Activated naive CD4-positive, alpha-beta T cell treated with anti-CD3 and anti-CD28 coated beads, Interleukin-2, amount 50 U/mL, for 24 hours (primary cell): ENCODE measurements at regions not wholly inside any gene's neighbourhood (a gene's known extent, or its start where the extent isn't known, plus 50 kb on each side); places are given as distances from the start of the nearest gene placed in this dataset.

Experiments used
- H3K27ac Mint-ChIP-seq: one replicate; pipeline ENCODE4 v1.8.0; 2021; ENCODE audit warnings: mild to moderate bottlenecking, mixed read lengths
- H3K27me3 Mint-ChIP-seq: one replicate; pipeline ENCODE4 v1.8.0; 2021; ENCODE audit warnings: mixed read lengths
- H3K36me3 Mint-ChIP-seq: one replicate; pipeline ENCODE4 v1.8.0; 2021; ENCODE audit warnings: mixed read lengths
- H3K4me1 Mint-ChIP-seq: one replicate; pipeline ENCODE4 v1.8.0; 2021; ENCODE audit warnings: mixed read lengths
- H3K4me3 Mint-ChIP-seq: one replicate; pipeline ENCODE4 v1.8.0; 2021; ENCODE audit warnings: mild to moderate bottlenecking, mixed read lengths
- H3K9me3 Mint-ChIP-seq: one replicate; pipeline ENCODE4 v1.8.0; 2021; ENCODE audit warnings: mixed read lengths

DNA sequence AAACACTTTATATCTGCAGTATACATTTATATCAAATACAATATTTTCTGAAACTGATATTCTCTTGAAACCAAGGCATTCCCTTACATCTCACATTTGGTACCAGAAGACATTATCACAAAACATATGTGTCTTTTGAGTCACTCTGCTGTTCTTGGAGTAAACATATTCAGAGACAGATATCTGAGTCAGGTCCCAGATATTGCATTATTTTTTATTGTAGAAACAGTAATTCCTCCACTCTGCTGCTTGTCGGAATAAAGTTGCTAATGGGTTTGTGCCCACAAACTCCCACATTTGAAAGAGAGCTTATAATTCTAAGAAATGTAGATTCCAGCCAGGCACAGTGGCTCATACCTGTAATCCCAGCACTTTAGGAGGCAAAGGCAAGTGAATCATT is 261.1 kb upstream of the DAPK1 start:
- no peak overlapping the region for H3K27ac Mint-ChIP-seq

DNA sequence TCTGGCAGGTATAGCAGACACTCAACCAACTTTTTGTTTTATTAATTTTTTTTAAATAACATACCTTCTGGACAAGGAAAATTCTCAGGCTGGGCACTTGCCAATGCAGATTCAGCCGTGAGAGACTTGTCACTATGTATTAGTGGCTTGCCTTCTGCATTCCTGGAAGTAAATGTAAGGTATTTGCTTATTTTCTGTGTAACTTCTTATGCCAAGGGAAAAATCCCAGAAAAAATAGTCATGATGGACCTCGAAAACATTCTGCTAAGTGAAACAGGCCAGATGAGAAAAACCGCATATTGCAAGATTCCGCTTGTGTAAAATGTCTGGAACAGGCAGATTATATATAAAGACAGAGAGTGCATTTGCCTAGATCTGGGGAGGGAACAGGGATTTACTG is 260.3 kb upstream of the DAPK1 start:
- Mint-ChIP-seq H3K27me3 (peaks cover 3% of the 10 kb centered on the region), H3K4me1 (no peaks in the 10 kb centered on the region), H3K9me3 (no peaks in the 10 kb centered on the region), H3K27ac (no peak overlapping the region), H3K4me3 (no peak overlapping the region), H3K36me3 (no peaks in the 10 kb centered on the region)

More for the DNA sequence above, 261.1 kb upstream of the DAPK1 start:
- Mint-ChIP-seq H3K4me1 (no peaks in the 10 kb centered on the region), H3K4me3 (no peak overlapping the region), H3K36me3 (no peaks in the 10 kb centered on the region), H3K27me3 (peaks cover 2% of the 10 kb centered on the region), H3K9me3 (no peaks in the 10 kb centered on the region)

GRCh38 chr9:87238545-87238944 is 259.1 kb upstream of the DAPK1 start:
- Mint-ChIP-seq H3K27me3 (peaks cover 5% of the 10 kb centered on the region), H3K4me1 (no peaks in the 10 kb centered on the region), H3K9me3 (no peaks in the 10 kb centered on the region), H3K4me3 (no peak overlapping the region), H3K27ac (no peak overlapping the region), H3K36me3 (no peaks in the 10 kb centered on the region)

GRCh38 chr9:87239312-87239711 is 258.4 kb upstream of the DAPK1 start:
- Mint-ChIP-seq H3K27me3 (peaks cover 6% of the 10 kb centered on the region), H3K36me3 (no peaks in the 10 kb centered on the region), H3K4me3 (no peak overlapping the region), H3K4me1 (no peaks in the 10 kb centered on the region), H3K27ac (no peak overlapping the region), H3K9me3 (no peaks in the 10 kb centered on the region)

- peaks cover 8% of the 10 kb centered on the region for H3K27me3 Mint-ChIP-seq
- no peak overlapping the region for H3K4me3 Mint-ChIP-seq
- H3K36me3 Mint-ChIP-seq = no peaks in the 10 kb centered on the region
- H3K4me1 Mint-ChIP-seq = no peaks in the 10 kb centered on the region
- no peak overlapping the region for H3K27ac Mint-ChIP-seq
- H3K9me3 Mint-ChIP-seq = no peaks in the 10 kb centered on the region
These were observed 254.1 kb upstream of the DAPK1 start for GRCh38 chr9:87243602-87244001.

GRCh38 chr9:87245271-87245670 is 252.4 kb upstream of the DAPK1 start:
- Mint-ChIP-seq H3K36me3 (no peaks in the 10 kb centered on the region), H3K9me3 (no peaks in the 10 kb centered on the region), H3K27ac (no peak overlapping the region), H3K4me3 (no peak overlapping the region), H3K4me1 (no peaks in the 10 kb centered on the region), H3K27me3 (peaks cover 8% of the 10 kb centered on the region)

- Mint-ChIP-seq H3K4me3 (no peak overlapping the region), H3K36me3 (no peaks in the 10 kb centered on the region), H3K27ac (no peak overlapping the region), H3K27me3 (peaks cover 5% of the 10 kb centered on the region), H3K4me1 (no peaks in the 10 kb centered on the region), H3K9me3 (no peaks in the 10 kb centered on the region)
These were observed 250.6 kb upstream of the DAPK1 start for GRCh38 chr9:87247097-87247496.

DNA sequence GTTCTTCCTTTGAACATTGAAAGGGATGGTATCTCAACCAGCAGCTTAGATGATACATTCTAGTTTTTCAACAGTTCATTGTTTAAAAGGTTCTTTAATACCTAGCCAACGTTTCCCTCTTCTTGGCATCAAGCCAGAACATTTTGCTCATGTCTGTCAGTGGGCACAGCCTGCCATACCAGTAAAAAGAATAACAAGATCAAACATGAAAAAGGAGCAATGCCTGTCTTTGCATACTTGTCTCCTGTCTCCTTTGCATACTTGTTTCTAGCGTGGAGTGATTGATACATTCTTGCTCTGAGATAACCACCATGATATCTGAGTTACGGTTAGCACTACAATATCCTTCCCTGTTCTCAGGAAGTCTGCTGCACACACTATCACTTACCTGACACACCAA is 248.6 kb upstream of the DAPK1 start:
- Mint-ChIP-seq H3K36me3 (no peaks in the 10 kb centered on the region), H3K27ac (no peak overlapping the region), H3K4me3 (no peak overlapping the region), H3K9me3 (no peaks in the 10 kb centered on the region), H3K4me1 (no peaks in the 10 kb centered on the region), H3K27me3 (peaks cover 3% of the 10 kb centered on the region)

DNA sequence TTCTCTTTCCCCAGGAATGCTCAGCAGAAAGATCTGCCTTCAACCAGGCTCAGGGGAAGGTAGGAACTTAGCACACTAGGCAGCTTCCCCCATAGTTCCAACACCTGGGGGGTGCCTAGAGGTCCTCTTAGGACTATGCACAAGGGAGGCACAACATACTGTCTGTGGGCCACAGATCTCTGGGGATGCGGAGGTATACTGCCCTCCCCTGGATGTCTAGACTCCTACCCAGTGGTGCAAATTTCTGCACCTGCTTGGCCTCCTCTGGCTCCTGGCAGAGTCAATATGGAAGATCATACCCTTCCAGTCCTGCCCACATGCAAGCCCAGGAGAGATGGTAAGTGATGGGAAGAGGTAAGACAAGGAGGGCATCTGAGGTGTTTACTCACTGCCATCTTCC is 247.5 kb upstream of the DAPK1 start:
- Mint-ChIP-seq H3K27ac (no peak overlapping the region), H3K27me3 (peaks cover 1% of the 10 kb centered on the region), H3K4me1 (no peaks in the 10 kb centered on the region), H3K9me3 (no peaks in the 10 kb centered on the region), H3K36me3 (no peaks in the 10 kb centered on the region), H3K4me3 (no peak overlapping the region)

DNA sequence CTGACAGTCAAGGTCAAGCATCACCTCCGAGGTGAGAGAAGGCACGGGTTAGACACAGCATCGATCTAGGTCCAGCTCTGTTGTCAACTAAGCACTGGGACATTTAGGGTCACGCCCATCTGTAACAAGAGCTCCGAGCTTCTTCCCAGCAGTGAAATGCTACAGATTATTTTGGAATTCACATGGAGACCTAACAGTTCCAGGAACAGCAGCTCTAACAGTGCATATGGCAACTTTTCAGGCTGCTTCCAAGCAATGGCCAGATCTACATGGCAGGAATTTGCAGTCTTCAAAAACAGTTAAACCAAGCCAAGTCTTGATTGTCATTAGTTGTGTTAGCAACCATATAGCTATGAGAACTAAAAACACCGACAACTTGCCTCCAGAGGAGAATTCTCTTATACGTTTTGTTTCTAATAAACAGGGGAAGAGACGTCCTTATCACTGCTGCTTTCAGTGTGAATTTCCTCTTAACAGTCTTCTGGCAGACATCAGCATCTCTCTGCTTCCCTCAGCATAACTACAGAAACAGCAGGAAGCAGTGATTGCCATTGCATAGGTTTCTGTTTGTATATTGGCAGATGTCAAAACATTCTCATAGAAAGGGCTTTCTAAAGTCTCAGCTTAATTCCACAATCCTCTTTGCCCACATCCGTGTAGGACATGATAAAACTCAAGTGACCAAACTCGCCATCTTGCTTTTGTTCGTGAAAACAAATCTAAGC is 242.1 kb upstream of the DAPK1 start:
- Mint-ChIP-seq H3K36me3 (no peaks in the 10 kb centered on the region), H3K4me1 (no peaks in the 10 kb centered on the region), H3K4me3 (no peak overlapping the region), H3K9me3 (no peaks in the 10 kb centered on the region), H3K27ac (no peak overlapping the region), H3K27me3 (peaks cover 5% of the 10 kb centered on the region)

DNA sequence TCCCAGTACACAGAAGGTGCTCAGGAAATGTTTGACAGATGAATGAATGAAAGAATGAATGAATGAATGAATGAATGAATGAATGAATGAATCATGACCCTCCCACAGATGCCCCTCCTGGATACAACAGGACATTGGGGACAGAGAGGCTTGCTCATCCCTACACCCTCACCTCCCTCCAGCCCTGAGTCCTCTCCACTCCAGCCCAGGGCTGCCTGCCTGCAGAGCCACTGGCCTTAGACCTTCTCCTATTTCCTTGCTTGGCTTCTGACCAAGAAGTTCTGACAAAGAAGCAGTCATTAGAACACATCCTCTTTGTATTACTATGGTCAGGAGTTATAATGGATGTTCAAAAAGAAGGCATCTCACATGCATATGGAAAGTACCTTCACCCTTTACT is 240.7 kb upstream of the DAPK1 start:
- Mint-ChIP-seq H3K9me3 (no peaks in the 10 kb centered on the region), H3K27me3 (peaks cover 5% of the 10 kb centered on the region), H3K4me1 (no peaks in the 10 kb centered on the region), H3K4me3 (no peak overlapping the region), H3K36me3 (no peaks in the 10 kb centered on the region), H3K27ac (no peak overlapping the region)

- Mint-ChIP-seq H3K4me3 (no peak overlapping the region), H3K27ac (no peak overlapping the region), H3K9me3 (no peaks in the 10 kb centered on the region), H3K4me1 (no peaks in the 10 kb centered on the region), H3K27me3 (peaks cover 5% of the 10 kb centered on the region), H3K36me3 (no peaks in the 10 kb centered on the region)
These were observed 237.8 kb upstream of the DAPK1 start for GRCh38 chr9:87259543-87260518.

- Mint-ChIP-seq H3K4me3 (no peak overlapping the region), H3K27me3 (peaks cover 6% of the 10 kb centered on the region), H3K36me3 (no peaks in the 10 kb centered on the region), H3K27ac (no peak overlapping the region), H3K9me3 (no peaks in the 10 kb centered on the region), H3K4me1 (no peaks in the 10 kb centered on the region)
These were observed 234.4 kb upstream of the DAPK1 start for GRCh38 chr9:87263291-87263690.

GRCh38 chr9:87266697-87267096 is 231.0 kb upstream of the DAPK1 start:
- Mint-ChIP-seq H3K27ac (no peak overlapping the region), H3K9me3 (no peaks in the 10 kb centered on the region), H3K4me3 (no peak overlapping the region), H3K36me3 (no peaks in the 10 kb centered on the region), H3K4me1 (no peaks in the 10 kb centered on the region), H3K27me3 (peaks cover 7% of the 10 kb centered on the region)

GRCh38 chr9:87267251-87268070 is 230.2 kb upstream of the DAPK1 start:
- Mint-ChIP-seq H3K4me3 (no peak overlapping the region), H3K36me3 (no peaks in the 10 kb centered on the region), H3K27ac (no peak overlapping the region), H3K9me3 (no peaks in the 10 kb centered on the region), H3K27me3 (peaks cover 7% of the 10 kb centered on the region), H3K4me1 (no peaks in the 10 kb centered on the region)
